Activated CD4-positive, CD25-positive, alpha-beta regulatory T cell treated with anti-CD3 and anti-CD28 coated beads, Interleukin-2, amount 50 U/mL, for 24 hours (primary cell): ENCODE measurements at regions not wholly inside any gene's neighbourhood (a gene's known extent, or its start where the extent isn't known, plus 50 kb on each side); places are given as distances from the start of the nearest gene placed in this dataset.
"Not testable (repeated sequence)": the region's sequence is repeated elsewhere in the genome, so short reads cannot be mapped to it uniquely, and the experiment has no call there.

Experiments
- ATAC-seq, 2 donors: fragments of 150-1000 bp; cut with Tn5 transposase; one replicate each; pipeline ENCODE4 v1.10.0; 2021; ENCODE audit warnings: mild to moderate bottlenecking in 1 of 2, moderate library complexity in 1 of 2

DNA sequence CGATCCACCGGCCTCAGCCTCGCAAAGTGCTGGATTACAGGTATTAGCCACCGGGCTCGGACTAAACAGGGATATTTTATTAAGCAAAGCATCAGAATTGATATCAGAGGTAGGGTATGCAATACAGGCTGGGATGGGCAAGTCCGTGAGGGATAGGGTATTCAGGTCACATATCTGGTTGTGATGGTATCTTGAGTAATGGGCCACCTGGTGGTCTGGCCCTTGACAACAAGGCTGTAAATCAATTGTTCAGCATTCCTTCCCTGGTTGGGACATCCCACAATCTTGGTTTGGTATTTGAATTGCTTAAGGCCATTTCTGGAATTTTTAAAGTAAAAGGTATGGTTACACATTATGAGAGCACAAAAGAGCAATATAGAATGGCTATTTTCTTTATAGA is 1588.0 kb downstream of the SLITRK1 start:
- no peak for ATAC-seq

DNA sequence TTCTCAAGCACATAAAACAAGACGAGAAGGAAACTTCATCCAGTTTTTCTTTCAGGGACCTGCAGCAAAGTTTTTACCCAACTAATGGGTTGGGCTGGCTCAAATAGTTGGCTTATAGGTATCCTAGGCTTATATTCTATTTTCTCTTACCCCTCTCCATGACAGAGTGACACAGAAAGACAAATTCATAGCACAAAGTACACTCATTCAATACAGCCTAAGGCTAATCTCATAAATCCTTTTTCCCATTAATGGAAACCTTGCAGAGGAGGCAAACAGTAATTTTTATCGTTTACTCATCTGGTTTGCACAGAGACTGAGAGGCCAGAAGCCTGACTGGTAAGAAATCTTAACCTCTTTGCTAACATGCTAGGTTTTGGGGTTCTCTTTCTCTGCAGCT is 1589.9 kb downstream of the SLITRK1 start:
- ATAC-seq = no peak

DNA sequence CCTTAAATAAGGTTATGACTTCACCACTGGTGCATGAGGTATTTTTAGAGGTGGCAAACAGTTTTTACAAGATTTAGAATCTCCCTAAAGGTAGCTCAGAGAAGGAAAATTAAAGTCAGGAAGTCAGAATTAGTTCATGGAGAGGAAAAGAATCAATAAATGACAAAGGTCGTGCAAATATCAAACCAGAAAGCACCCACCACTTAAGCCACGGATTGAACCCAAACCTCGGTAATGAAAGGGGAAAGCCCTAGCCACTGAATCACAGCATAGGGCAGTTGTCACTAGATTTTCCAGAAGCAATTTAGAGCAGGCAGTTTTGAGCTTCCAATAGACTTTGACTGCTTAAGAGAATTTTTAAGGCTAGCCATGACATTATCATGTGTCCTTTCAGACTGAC is 1590.4 kb downstream of the SLITRK1 start:
- no peak for ATAC-seq

DNA sequence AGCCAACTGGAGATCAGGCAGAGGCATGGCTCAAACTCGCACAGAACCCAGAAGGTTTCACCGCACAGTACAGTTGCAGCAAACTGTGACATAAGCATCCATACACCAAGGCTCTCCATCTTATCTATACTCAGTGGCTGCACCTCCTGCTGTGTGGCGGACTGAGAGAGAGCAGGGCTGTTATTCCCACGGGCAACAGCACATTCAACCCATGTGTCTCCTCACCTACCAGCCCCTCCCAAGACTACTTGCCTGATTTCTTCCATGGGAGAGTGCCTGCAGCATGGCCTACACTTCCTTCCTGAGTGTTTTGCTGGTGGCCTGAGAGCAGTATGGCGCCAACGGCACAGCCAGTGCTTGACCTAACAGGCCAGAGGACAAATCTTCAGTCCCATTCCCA is 1606.6 kb downstream of the SLITRK1 start:
- no peak for ATAC-seq

DNA sequence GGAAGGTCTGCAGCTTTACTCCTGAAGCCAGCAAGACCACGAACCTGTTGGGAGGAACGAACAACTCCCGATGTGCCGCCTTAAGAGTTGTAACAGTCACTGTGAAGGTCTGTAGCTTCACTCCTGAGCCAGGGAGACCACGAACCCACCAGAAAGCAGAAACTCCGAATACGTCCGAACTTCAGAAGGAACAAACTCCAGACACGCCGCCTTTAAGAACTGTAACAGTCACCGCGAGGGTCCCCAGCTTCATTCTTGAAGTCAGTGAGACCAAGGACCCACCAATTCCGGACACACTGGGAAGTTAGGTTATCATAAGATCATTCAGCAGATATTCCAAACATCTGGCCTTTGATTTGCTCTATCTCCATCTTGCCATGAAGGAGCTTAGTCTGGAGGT is 1623.0 kb downstream of the SLITRK1 start:
- ATAC-seq = no peak

DNA sequence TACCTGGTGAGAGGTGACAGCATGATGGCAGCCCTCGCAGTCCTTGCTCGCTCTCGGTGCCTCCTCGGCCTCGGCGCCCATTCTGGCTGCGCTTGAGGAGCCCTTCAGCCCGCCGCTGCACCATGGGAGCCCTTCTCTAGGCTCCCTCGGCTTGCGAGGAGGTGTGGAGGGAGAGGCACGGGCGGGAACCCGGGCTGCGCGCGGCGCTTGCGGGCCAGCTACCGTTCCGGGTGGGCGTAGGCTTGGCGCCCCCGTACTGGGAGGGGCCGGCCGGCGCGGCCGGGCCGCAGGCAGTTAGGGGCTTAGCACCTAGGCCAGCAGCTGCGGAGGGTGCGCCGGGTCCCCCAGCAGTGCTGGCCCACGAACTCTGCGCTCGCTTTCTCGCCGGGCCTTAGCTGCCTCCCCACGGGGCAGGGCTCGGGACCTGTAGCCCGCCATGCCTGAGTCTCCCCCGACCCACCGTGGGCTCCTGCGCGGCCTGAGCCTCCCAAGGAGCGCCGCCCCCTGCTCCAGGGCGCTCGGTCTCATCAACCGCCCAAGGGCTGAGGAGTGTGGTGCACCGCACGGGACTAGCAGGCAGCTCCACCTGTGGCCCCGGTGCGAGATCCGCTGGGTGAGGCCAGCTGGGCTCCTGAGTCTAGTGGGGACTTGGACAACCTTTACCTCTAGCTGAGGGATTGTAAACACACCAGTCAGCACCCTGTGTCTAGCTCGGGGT is 1624.3 kb downstream of the SLITRK1 start:
- no peak for ATAC-seq

DNA sequence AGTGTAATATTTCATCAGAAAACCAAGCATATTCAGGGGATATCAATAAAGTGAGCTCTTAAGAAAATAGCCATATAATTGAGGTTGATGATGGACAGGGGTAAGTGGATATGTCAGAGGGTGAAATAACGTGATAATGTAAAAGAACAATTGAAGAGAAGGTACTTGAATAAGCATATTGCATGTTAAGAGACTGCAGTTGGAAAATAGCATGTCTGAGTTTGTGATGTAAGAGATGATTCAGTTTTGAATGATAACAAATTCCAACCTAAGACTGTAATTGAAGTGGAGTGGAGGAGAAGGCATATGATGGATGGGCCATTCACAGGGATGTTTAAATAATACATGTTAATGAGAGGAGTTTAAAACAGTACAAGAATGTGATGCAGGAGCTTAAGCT is 1633.5 kb downstream of the SLITRK1 start:
- ATAC-seq = no peak

DNA sequence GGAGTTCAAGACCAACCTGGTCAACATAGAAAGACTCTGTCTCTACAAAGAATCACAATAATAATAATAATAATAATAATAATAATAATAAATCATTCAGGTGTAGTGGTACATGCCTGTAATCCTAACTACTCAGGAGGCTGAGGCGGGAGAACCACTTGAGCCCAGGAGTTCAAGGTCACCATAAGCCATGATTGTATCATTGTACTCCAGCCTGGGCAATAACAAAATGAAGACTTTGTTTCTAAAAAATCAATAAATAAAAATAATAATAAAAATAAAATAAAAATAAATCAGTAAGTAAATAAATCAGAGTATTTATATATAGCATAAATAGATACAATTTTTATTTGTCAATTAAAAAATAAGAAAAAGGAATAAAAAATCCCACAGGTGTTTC is 1636.4 kb downstream of the SLITRK1 start:
- no peak for ATAC-seq

DNA sequence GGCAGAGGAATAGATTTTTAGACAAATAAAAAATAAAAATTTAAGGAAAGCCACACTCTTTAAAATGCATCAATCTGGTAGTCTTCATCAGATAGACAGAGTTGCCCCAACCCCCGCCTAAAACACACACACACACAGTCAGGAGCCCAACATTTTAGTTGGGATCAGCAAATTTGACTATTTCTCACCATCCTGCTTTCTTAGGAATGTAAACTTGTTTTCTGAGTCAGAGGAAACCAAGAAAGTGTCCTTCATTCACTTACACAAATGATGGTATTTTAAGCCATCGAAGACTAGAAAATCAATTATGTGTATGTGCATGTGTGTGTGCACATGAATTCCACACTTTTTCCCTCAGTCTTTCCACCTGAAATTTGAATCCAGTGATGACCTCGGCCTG is 1657.5 kb downstream of the SLITRK1 start:
- ATAC-seq = no peak

DNA sequence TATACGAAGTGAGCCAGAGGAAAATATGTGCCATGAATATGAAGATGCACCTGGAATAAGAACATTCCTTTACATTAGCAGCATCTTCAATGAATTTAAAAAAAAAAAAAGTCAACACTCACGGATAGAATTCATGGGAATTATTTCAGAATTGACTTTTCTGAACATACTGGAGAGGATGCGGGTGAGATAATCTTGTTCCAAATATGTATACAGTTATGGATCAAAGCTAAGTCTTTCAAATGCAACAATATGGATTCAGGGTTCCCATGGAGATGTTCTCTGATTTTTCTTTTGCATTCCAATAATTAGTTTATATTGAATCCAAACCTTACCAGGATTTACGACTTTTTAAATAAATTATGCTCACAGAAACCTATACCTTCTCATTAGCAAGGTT is 1660.7 kb downstream of the SLITRK1 start:
- ATAC-seq = no peak

DNA sequence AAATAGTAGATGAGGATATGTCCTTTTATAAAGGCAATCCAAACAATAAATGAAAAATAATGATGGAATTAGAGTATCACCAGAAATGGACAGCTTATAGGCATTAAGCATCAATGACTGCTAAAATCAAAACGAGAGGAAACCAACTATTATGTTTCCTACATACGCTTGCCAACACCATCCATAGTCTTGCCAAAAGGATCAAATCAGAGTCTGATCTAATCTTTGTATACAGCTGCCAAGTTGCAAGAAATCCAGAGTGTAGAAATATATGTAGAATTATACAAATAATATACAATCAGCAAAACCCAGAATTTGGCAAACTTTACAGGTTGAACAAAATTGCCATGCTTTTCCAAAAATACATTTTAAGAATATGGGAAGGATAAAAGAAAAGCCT is 1661.6 kb downstream of the SLITRK1 start:
- no peak for ATAC-seq

DNA sequence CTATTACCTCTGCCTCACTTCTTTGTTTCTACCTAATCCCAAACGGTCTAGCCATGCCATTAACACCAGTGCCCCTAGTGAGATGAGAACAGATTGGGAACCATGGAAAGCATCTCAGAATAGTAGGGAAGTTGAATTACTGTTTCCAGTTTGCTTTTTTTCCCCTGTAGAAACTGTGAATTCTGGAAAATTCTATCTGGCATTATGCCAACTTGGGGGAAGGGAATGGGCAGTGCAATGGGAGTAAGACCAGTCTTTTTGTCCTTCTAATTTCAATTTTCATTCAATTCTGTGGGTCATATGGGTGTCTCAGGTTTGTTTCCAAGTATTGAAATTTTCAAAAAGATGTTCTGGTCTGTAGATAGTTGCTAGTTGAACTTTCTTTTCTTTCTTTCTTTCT is 1666.1 kb downstream of the SLITRK1 start:
- no peak for ATAC-seq

DNA sequence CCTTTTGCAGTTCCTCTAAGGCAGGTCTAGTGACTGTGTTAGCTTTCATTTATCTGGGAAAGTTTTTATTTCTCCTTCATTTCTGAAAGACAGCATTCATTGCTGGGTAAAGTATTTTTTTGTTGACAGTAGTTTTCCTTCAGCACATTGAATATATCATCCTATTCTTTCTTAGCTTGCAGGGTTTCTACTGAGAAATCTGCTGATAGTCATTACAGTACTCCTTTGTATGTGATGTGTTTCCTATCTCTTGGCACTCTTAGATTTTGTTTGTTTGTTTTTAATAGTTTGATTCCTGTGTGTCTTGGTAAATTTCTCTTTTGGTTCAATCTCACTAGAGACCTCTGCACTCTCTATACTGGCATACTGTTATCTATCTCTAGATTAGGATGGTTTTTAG is 1667.9 kb downstream of the SLITRK1 start:
- ATAC-seq = no peak

DNA sequence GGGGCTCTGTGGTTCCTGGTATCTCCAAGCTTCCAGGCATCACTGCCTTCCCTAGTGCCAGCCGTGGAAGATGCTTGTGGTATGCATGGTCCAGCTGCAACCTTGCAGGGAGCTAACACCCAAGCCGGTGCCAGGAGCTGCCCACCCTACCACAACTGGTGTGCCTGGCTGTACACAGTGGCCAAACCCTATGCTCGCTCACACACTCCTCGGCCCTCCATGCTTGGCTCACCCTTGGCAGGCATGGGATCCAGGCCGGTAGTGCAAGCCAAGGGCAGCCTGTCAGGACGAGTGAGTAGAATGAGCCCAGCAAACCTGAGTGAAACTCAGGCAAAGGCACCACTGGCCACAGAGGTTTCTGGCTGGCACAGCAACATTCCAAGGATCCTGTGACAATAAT is 1676.0 kb downstream of the SLITRK1 start:
- ATAC-seq = no peak

DNA sequence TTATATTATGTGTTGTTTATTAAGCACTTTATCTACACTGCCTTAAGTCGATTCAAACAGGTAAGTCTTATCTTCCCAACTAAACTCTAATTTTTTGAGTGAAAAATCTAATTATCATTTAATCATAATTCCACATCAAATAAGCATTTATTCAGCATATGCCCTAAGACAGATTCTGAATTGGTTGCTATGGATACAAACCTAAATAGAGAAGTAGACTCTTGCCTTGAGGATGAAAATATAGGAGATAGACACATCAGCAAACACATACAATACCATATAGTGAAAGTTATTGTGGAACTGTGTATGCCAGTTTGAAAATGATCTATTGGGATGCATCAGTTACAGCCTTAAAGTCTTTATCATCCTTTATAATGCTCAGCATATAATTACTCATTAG is 1679.9 kb downstream of the SLITRK1 start:
- ATAC-seq = no peak

DNA sequence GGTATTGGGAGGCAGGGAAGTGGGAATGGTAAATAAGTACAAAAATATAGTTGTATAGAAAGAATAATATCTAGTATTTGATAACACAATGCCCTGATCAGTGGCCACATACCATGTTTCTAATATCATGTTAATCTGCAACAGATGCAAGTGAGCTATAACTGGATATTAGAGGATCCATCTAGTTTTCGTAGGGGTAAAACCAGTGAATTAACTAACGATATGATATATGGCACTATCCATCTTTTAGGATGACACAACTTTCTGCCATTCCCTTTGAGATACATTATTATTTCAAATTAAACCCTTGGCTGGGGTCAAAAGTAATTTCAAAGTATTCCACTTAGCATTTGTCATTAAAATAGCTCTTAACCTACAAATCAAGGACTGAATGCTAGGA is 1686.2 kb downstream of the SLITRK1 start:
- ATAC-seq = no peak

DNA sequence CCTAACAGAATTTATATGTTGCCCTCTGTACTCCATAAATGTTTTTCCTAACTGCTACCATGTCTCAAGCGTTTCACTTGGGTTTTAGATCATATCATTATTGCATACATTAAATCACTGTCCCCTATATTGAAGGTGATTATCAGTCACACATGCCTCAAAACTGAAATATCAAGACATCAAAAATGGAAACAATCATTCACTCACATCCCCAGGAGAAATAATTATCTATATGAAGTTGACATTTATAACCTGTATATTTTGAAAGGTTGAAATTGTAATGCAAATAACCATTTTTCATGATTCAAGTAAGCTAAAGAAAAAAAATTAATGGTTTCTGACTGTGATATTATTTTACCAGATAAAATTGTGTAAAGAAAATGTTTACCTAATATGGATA is 1695.0 kb downstream of the SLITRK1 start:
- no peak for ATAC-seq

DNA sequence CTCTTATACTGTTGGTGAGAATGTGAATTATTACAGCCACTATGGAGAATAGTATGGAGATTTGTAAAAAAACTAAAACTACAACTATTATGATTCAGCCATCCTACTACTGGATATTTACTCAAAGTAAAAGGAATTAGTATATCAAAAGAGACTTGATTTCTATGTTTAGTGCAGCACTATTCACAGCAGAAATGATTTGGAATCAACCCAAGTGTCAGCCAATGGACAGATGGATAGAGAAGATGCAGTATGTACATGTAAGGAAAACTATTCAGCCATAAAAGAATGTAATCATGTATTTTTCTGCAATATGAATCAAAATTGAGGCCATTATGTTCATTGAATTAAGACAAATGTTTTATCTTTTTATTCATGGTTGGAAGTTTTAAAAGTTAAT is 1705.5 kb downstream of the SLITRK1 start:
- no peak for ATAC-seq

DNA sequence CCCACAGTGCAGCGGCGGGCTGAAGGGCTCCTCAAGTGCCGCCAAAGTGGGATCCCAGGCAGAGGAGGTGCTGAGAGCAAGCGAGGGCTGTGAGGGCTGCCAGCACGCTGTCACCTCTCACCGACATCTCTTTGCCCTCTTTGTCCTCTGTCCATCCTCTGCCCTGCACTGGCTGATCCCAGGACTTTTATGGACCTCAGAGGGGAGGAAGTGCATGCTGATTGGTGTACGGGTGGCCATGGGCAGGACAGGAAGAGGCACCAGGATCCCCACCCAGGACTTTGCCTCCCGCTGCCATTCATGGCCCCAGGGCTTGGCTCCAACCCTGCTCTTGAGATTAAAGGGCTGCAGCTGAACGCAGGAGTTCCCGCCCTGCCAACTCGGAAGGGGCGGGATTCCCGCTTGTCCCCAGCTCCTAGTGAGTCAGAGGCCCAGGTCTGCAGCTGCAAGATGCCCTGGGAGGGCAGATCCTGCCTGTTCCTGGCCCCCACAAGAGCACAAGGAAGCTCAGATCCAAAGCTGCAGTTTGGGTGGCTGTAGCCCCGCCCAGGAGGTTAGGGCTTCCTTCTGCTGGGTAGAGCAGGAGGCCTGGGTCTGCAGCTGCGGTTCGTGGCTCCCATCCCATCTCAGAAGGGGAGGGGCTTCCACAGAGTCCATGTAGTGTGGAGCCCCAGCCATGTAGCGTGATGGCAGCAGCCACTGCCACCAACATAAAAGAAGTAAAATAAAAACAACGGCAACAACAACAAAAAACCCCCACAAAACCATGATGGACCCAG is 1716.7 kb downstream of the SLITRK1 start:
- no peak for ATAC-seq

DNA sequence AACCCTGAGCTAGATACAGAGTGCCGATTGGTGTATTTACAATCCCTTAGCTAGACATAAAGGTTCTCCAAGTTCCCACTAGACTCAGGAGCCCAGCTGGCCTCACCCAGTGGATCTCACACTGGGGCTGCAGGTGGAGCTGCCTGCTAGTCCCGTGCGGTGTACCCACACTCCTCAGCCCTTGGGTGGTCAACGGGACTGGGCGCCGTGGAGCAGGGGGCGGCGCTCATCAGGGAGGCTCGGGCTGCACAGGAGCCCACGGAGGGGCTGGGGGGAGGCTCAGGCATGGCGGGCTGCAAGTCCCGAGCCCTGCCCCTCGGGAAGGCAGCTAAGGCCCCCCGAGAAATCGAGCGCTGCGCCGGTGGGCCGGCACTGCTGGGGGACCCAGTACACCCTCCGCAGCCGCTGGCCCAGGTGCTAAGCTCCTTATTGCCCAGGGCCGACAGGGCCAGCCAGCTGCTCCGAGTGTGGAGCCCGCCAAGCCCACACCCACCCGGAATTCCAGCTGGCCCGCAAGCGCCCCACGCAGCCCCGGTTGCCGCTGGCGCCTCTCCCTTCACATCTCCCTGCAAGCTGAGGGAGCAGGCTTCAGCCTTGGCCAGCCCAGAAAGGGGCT is 1717.4 kb downstream of the SLITRK1 start:
- not testable (repeated sequence) for ATAC-seq

DNA sequence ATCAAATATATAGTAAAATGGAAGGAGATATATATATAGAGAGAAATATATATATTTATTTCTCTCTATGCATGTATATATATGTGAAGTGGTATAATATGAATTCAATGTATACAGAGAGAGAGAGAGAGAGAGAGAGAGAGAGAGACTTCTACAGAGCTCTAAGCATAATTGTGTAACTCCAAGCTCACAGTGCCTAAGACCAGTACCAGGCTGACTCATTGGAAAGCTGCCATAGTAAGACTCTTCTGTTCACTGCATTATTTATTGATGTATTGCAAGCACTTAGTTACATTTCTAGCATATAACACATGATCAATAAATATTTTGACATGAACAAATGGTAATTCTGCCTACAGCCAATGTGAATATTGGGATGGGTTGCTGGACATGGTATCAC is 1734.7 kb downstream of the SLITRK1 start:
- no peak for ATAC-seq

DNA sequence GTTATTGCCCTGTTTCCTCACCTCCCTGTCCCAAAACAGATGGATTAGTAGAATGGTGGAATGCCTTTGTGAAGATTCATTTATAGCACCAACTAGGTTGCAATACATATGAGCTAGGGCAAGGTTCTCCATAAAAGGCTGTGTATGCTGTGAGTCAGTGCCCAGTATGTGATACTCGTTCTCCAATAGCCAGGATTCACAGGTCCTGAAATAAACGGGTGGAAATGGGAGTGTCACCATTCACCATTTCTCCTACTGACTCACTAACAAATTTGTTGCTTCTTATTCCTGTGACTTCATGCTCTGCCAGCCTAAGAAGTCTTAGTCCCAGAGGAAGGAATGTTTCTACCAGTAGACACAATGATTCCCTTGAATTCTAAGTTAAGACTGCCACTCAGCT is 1745.4 kb downstream of the SLITRK1 start:
- ATAC-seq = no peak

DNA sequence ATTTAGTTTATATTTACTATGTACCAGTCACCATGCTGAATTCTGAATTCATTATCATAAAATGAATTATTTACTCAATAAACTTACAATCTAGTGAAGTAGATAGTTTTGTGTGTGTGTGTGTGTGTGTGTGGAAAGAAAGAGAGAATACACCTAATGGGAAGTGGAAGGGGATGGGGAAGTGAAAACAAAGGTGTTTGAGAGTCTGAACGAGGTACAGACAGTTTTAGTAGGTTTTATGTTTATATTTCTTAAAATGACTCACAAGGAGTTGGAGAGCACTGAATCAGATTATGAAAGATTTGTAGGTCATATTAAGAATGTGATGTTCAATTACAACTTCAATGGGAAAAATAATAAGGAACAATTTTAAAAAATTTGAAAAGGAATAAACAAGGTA is 1753.0 kb downstream of the SLITRK1 start:
- no peak for ATAC-seq

DNA sequence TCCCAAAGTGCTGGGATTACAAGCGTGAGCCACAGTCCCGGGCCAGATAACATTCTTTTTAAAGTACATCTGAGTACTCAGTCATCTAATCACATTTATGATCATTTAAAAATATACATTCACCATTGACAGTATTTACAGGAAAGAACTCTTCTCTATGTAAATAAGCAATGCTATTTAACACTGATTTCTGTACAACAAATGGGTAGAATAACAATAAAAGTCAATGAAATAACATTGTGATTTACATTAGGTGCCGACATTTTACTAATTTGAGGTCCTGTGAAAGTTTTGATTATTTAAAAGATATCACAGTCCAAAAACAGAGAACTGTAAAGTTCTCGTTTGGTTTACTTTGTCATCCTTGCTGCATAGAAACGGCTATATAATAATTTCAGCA is 1763.7 kb downstream of the SLITRK1 start:
- no peak for ATAC-seq
